ENCODE measurements at regions not wholly inside any gene's neighbourhood (a gene's known extent, or its start where the extent isn't known, plus 50 kb on each side); places are given as distances from the start of the nearest gene placed in this dataset.

GRCh38 chr14:89629383-89629782 is 212.3 kb upstream of the FOXN3 start:
- Histone ChIP-seq H3K4me1 (ENCODE audit: control insufficient read depth, insufficient read depth, low read length) (peaks cover 4% of the 10 kb centered on the region; the same call in 1 of the 2 replicates), H3K27me3 (replicated peaks in 1 of 2; ENCODE audit: control insufficient read depth in 2 of 2, insufficient read depth in 2 of 2, low read length in 1 of 2) (no peaks in the 10 kb centered on the region), H2AFZ (ENCODE audit: control insufficient read depth, low read depth, low read length) (peak overlapping the region; percentile 61), H3K4me2 (ENCODE audit: control insufficient read depth, insufficient read depth) (peak overlapping the region; percentile 54; the same call in 1 of the 2 replicates), H3K9me3 (replicated peaks; ENCODE audit: control insufficient read depth, insufficient read depth, low read length) (peaks cover 6% of the 10 kb centered on the region; the same call in 2 of the 3 replicates), H3K4me3 (no peak overlapping the region), H3K9ac (ENCODE audit: control insufficient read depth, insufficient read depth, low read length) (no peak overlapping the region), H3K36me3 (ENCODE audit: control insufficient read depth in 2 of 2, insufficient read depth in 2 of 2, low read length in 1 of 2) (no peaks in the 10 kb centered on the region), H3K79me2 (ENCODE audit: control insufficient read depth, insufficient read depth, low read length) (no peaks in the 10 kb centered on the region), H4K20me1 (ENCODE audit: control insufficient read depth, insufficient read depth) (no peaks in the 10 kb centered on the region), H3K27ac (ENCODE audit: control insufficient read depth, insufficient read depth) (no peak overlapping the region)
- 54% methylated on average over 8 of the region's 8 CpGs for WGBS (ENCODE audit: insufficient coverage, insufficient replicate concordance, low lambda C conversion rate, missing lambda C conversion rate)
- in situ Hi-C loops (cut with MboI) (no loop called here), intact Hi-C loops (cut with micrococcal nuclease; ENCODE audit: unreplicated experiment) (no loop called here)
- TF ChIP-seq IKZF2 (IDR thresholded peaks at IDR 0.05): no peak
- no peak for TF ChIP-seq STAT1 (conservative IDR thresholded peaks at IDR 0.05)
- no peak for TF ChIP-seq RAD21 (IDR thresholded peaks at IDR 0.05; ENCODE audit: insufficient read depth, low read depth, low read length)
- no peak for TF ChIP-seq EED (IDR thresholded peaks at IDR 0.05; ENCODE audit: low read depth)
- TF ChIP-seq FOXM1 (IDR thresholded peaks at IDR 0.05; ENCODE audit: low read depth, low read length): no peak
- TF ChIP-seq NFYA (IDR thresholded peaks at IDR 0.05; ENCODE audit: borderline replicate concordance, low read depth, low read length): no peak
- TF ChIP-seq TCF3 (IDR thresholded peaks at IDR 0.05; ENCODE audit: borderline replicate concordance, insufficient read depth, low read depth, low read length): no peak
- TF ChIP-seq ASH2L (IDR thresholded peaks at IDR 0.05; ENCODE audit: borderline replicate concordance, low read depth): no peak
- TF ChIP-seq EP300 (IDR thresholded peaks at IDR 0.05; ENCODE audit: borderline replicate concordance in 1 of 2, control insufficient read depth in 1 of 2, low read depth in 2 of 2, low read length in 2 of 2): no peak
- no peak for TF ChIP-seq HCFC1 (IDR thresholded peaks at IDR 0.05; ENCODE audit: low read length)
- TF ChIP-seq, protein P1, sequence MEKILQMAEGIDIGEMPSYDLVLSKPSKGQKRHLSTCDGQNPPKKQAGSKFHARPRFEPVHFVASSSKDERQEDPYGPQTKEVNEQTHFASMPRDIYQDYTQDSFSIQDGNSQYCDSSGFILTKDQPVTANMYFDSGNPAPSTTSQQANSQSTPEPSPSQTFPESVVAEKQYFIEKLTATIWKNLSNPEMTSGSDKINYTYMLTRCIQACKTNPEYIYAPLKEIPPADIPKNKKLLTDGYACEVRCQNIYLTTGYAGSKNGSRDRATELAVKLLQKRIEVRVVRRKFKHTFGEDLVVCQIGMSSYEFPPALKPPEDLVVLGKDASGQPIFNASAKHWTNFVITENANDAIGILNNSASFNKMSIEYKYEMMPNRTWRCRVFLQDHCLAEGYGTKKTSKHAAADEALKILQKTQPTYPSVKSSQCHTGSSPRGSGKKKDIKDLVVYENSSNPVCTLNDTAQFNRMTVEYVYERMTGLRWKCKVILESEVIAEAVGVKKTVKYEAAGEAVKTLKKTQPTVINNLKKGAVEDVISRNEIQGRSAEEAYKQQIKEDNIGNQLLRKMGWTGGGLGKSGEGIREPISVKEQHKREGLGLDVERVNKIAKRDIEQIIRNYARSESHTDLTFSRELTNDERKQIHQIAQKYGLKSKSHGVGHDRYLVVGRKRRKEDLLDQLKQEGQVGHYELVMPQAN (conservative IDR thresholded peaks at IDR 0.05): no peak
- ATAC-seq (no peak), FAIRE-seq (no peak), DNase-seq (ENCODE audit: low read depth, low spot score) (no peak)
- RAD21 ChIA-PET (ENCODE audit: unreplicated experiment): no interaction called here
- CTCF ChIA-PET: no interaction called here
- no TSS peak for BruUV-seq (replicated peaks)
- POLR2A ChIA-PET: interaction anchor here (1.0 kb wide), 1 partner anchor 12 kb away, joined by 6 read pairs; no protein-coding TSS in a partner anchor
- SMC1A ChIA-PET (ENCODE audit: uncharacterized antibody, unreplicated experiment): interaction anchor here (0.6 to 2.0 kb wide), 2 partner anchors 12 to 825 kb away, joined by 4 to 6 read pairs; no protein-coding TSS in a partner anchor

All from GM12878 (cell line).